ENCODE measurements at regions not wholly inside any gene's neighbourhood (a gene's known extent, or its start where the extent isn't known, plus 50 kb on each side); places are given as distances from the start of the nearest gene placed in this dataset.

- Histone ChIP-seq H3K56ac (ENCODE audit: extremely low read depth, insufficient read depth, low read length) (no peak overlapping the region), H3K9me1 (ENCODE audit: insufficient read depth, low read length) (peaks cover 7% of the 10 kb centered on the region; the same call in 1 of the 2 replicates), H2AK5ac (ENCODE audit: low read depth, low read length) (no peak overlapping the region), H3K36me3 (ENCODE audit: control insufficient read depth, insufficient read depth, low read length) (no peaks in the 10 kb centered on the region), H2AFZ (replicated peaks; ENCODE audit: low read length, poor library complexity) (no peak overlapping the region), H2BK5ac (ENCODE audit: low read depth, low read length, poor library complexity, severe bottlenecking) (no peak overlapping the region), H3K4me1 (ENCODE audit: control insufficient read depth, insufficient read depth, low read length) (peaks cover 13% of the 10 kb centered on the region), H3K4ac (ENCODE audit: low read depth, low read length) (no peak overlapping the region), H4K91ac (ENCODE audit: insufficient read depth, low read depth, low read length) (no peak overlapping the region), H3K4me2 (ENCODE audit: low read depth, low read length) (no peak overlapping the region), H4K5ac (ENCODE audit: low read depth, low read length) (no peak overlapping the region), H3K4me3 (ENCODE audit: insufficient read depth, low read depth, low read length) (no peak overlapping the region), H2BK20ac (ENCODE audit: low read depth, low read length) (no peak overlapping the region), H3K27ac (ENCODE audit: insufficient read depth, low read length) (no peak overlapping the region), H3K79me1 (ENCODE audit: low read depth in 1 of 2, low read length in 2 of 2) (no peaks in the 10 kb centered on the region), H3K18ac (ENCODE audit: low read depth, low read length) (no peak overlapping the region), H3K9me3 (ENCODE audit: control insufficient read depth, insufficient read depth, low read length) (no peaks in the 10 kb centered on the region), H3K27me3 (ENCODE audit: control insufficient read depth, insufficient read depth, low read length) (no peaks in the 10 kb centered on the region), H3K23ac (ENCODE audit: low read depth, low read length) (no peak overlapping the region), H3K9ac (ENCODE audit: low read depth, low read length) (no peak overlapping the region), H2BK15ac (ENCODE audit: low read depth, low read length) (no peak overlapping the region), H4K8ac (ENCODE audit: low read depth in 2 of 2, low read length in 2 of 2) (no peak overlapping the region), H3K14ac (replicated peaks; ENCODE audit: low read depth, low read length) (no peak overlapping the region), H4K20me1 (ENCODE audit: insufficient read depth, low read length) (no peaks in the 10 kb centered on the region), H2BK120ac (ENCODE audit: low read depth, low read length) (no peak overlapping the region), H2AK9ac (replicated peaks; ENCODE audit: low read depth, low read length, poor library complexity) (no peak overlapping the region)
- ChIA-PET POLR2A (ENCODE audit: unreplicated experiment) (no interaction called here), CTCF (interaction anchor here (1.5 kb wide), 1 partner anchor 34 kb away, joined by 3 read pairs; no protein-coding TSS in a partner anchor)
- DNase-seq (no peak), ATAC-seq (ENCODE audit: low read depth) (no peak)
- dilution Hi-C loops (cut with HindIII; ENCODE audit: low sequenced_read_pairs, unreplicated experiment), result no loop called here
- in situ Hi-C loops (cut with MboI; ENCODE audit: low sequenced_read_pairs), result no loop called here
- BruUV-seq (replicated peaks), result no TSS peak
- TF ChIP-seq CHD1 (IDR thresholded peaks at IDR 0.05; ENCODE audit: low read depth, low read length), result no peak
- TF ChIP-seq BHLHE40 (IDR thresholded peaks at IDR 0.05; ENCODE audit: low read depth, low read length), result no peak
- intact Hi-C loops (cut with micrococcal nuclease), result no loop called here
- WGBS, 2 experiments (ENCODE audit: extremely low coverage in 2 of 2, insufficient read length in 1 of 2), result no CpG with 5 or more reads among the region's 2 CpGs
These were observed 97.7 kb upstream of the TMEM170B start for GRCh38 chr6:11439876-11440275.
